Germinal center (tissue), 1 donor: ENCODE measurements at regions not wholly inside any gene's neighbourhood (a gene's known extent, or its start where the extent isn't known, plus 50 kb on each side); places are given as distances from the start of the nearest gene placed in this dataset.

Experiments used
- DNase-seq: peaks from one replicate; pipeline ENCODE4 v3.0.0; 2012; ENCODE audit warnings: mixed read lengths, low spot score

- no peak for DNase-seq
Observed at GRCh38 chr1:218938259-218938658, 235.4 kb upstream of the LYPLAL1 start.

GRCh38 chr1:218939095-218939494 lies 234.6 kb upstream of the LYPLAL1 start:
- DNase-seq = no peak

- no peak for DNase-seq
Observed at GRCh38 chr1:218942431-218942830, 231.2 kb upstream of the LYPLAL1 start.

- no peak for DNase-seq
Observed at GRCh38 chr1:218943371-218943770, 230.3 kb upstream of the LYPLAL1 start.

GRCh38 chr1:218945050-218945449 lies 228.6 kb upstream of the LYPLAL1 start:
- DNase-seq = no peak

- no peak for DNase-seq
Observed at GRCh38 chr1:218946147-218946546, 227.5 kb upstream of the LYPLAL1 start.

GRCh38 chr1:218948446-218948845 lies 225.2 kb upstream of the LYPLAL1 start:
- no peak for DNase-seq

GRCh38 chr1:218953386-218953785 lies 220.3 kb upstream of the LYPLAL1 start:
- no peak for DNase-seq

GRCh38 chr1:218957971-218958370 lies 215.7 kb upstream of the LYPLAL1 start:
- DNase-seq = no peak

GRCh38 chr1:218959784-218960183 lies 213.9 kb upstream of the LYPLAL1 start:
- no peak for DNase-seq

GRCh38 chr1:218964471-218965185 lies 209.1 kb upstream of the LYPLAL1 start:
- no peak for DNase-seq

- DNase-seq = no peak
Observed at GRCh38 chr1:218965821-218966220, 207.9 kb upstream of the LYPLAL1 start.

GRCh38 chr1:218967254-218967653 lies 206.4 kb upstream of the LYPLAL1 start:
- no peak for DNase-seq

- DNase-seq = no peak
Observed at GRCh38 chr1:218967836-218968235, 205.8 kb upstream of the LYPLAL1 start.

GRCh38 chr1:218969006-218969405 lies 204.7 kb upstream of the LYPLAL1 start:
- no peak for DNase-seq

GRCh38 chr1:218970397-218970990 lies 203.2 kb upstream of the LYPLAL1 start:
- no peak for DNase-seq

GRCh38 chr1:218971156-218971555 lies 202.5 kb upstream of the LYPLAL1 start:
- no peak for DNase-seq

GRCh38 chr1:218980881-218981280 lies 192.8 kb upstream of the LYPLAL1 start:
- no peak for DNase-seq

GRCh38 chr1:218982482-218982881 lies 191.2 kb upstream of the LYPLAL1 start:
- DNase-seq = no peak

GRCh38 chr1:218983433-218983832 lies 190.2 kb upstream of the LYPLAL1 start:
- DNase-seq = no peak

GRCh38 chr1:218983848-218984247 lies 189.8 kb upstream of the LYPLAL1 start:
- no peak for DNase-seq

- no peak for DNase-seq
Observed at GRCh38 chr1:218985424-218985984, 188.2 kb upstream of the LYPLAL1 start.

- DNase-seq = no peak
Observed at GRCh38 chr1:218986816-218987215, 186.9 kb upstream of the LYPLAL1 start.

- DNase-seq = no peak
Observed at GRCh38 chr1:218990019-218990418, 183.7 kb upstream of the LYPLAL1 start.
